ENCODE measurements at regions not wholly inside any gene's neighbourhood (a gene's known extent, or its start where the extent isn't known, plus 50 kb on each side); places are given as distances from the start of the nearest gene placed in this dataset.

GRCh38 chr3:153619268-153619667 is 457.2 kb downstream of the RAP2B start:
- TF ChIP-seq TAF1 (IDR thresholded peaks at IDR 0.05; ENCODE audit: borderline replicate concordance, low read depth, low read length) (no peak), POLR2A (IDR thresholded peaks at IDR 0.05; ENCODE audit: low read depth, low read length) (no peak), POLR2AphosphoS5 (IDR thresholded peaks at IDR 0.05; ENCODE audit: low read depth, low read length) (no peak)
